ENCODE measurements at regions not wholly inside any gene's neighbourhood (a gene's known extent, or its start where the extent isn't known, plus 50 kb on each side); places are given as distances from the start of the nearest gene placed in this dataset.

DNA sequence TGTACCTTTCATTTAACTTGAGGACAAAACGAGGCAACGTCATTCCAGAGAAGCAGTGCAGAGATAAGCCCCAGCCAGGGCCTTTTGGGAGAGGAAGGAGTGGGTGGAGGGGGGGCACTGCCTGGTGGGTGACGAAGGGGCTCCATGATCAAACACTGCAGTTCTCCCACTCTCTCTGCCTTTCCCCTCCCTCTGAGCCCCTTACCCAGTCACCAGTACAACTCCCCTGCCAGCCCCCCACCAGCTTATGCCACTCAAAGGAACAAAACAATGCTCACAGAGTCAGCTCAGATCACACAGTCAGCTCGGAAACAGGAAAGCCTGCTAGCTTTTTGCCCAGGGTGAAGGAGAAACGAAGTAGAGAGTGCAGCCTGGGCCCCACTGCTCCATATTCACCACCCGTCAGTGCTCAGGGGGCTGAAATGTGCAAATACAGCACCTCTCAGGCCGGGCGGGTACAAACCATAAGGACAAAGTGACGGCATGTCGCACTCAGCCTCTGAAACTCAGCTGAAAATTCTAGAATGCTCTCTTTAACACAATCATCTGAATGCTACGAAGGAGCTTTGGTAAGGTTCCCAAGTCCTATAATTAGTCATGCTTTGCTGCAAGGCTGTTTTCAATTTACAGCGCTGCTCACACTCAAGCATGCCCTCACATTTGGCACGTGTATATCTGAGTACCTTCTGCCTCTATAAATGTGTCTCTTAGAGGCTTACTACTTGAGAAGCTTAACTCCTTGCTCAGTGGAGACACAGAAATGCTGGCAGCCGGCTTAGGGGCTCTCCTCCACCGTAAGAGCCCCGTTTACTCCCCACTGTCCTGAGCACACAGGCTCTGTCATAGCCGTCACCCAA is 65.8 kb upstream of the RAB4A start:
- DNase-seq, result no peak
- H3K36me3 Mint-ChIP-seq (ENCODE audit: insufficient read depth), result no peaks in the 10 kb centered on the region
- no peaks in the 10 kb centered on the region for H3K9me3 Mint-ChIP-seq
- no peak for ATAC-seq (replicated peaks)
- no peak overlapping the region for H3K4me3 Mint-ChIP-seq
- no peaks in the 10 kb centered on the region for H3K27me3 Mint-ChIP-seq
- H3K4me1 Mint-ChIP-seq (ENCODE audit: low read depth in 2 of 2), result peaks cover 6 to 10% of the 10 kb centered on the region in 2 donors
- no peak overlapping the region for H3K27ac Mint-ChIP-seq

DNA sequence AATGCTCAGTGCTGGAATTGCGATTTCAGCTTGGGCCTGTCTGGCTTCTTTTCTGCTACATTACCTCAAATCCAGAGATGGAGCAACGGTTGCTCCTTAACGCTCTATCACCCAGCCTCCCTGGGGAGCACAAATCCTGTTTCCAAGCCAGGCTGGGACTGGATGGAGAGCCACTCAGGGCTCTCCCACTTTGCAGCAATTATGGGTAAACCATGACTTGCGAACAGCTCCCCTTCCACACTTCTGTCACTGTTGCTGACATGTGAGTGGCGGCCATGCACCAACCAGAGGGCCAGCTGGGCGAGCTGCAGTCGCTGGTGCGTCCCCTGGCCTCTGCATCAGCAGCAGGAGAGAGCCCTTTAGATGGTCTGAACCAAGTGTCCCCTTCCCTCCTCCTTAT is 65.1 kb upstream of the RAB4A start:
- H3K27ac Mint-ChIP-seq, result no peak overlapping the region
- DNase-seq (no peak), ATAC-seq (replicated peaks) (no peak)
- H3K27me3 Mint-ChIP-seq, result no peaks in the 10 kb centered on the region
- H3K9me3 Mint-ChIP-seq, result no peaks in the 10 kb centered on the region
- no peak overlapping the region for H3K4me3 Mint-ChIP-seq
- H3K36me3 Mint-ChIP-seq (ENCODE audit: insufficient read depth), result no peaks in the 10 kb centered on the region
- peaks cover 1 to 3% of the 10 kb centered on the region in 2 donors for H3K4me1 Mint-ChIP-seq (ENCODE audit: low read depth in 2 of 2)

GRCh38 chr1:229207916-229208315 is 63.0 kb upstream of the RAB4A start:
- Mint-ChIP-seq H3K27me3 (no peaks in the 10 kb centered on the region), H3K36me3 (ENCODE audit: insufficient read depth) (no peaks in the 10 kb centered on the region), H3K9me3 (no peaks in the 10 kb centered on the region), H3K4me1 (ENCODE audit: low read depth in 2 of 2) (no peaks in the 10 kb centered on the region), H3K4me3 (no peak overlapping the region), H3K27ac (no peak overlapping the region)
- DNase-seq (no peak), ATAC-seq (replicated peaks) (no peak)

DNA sequence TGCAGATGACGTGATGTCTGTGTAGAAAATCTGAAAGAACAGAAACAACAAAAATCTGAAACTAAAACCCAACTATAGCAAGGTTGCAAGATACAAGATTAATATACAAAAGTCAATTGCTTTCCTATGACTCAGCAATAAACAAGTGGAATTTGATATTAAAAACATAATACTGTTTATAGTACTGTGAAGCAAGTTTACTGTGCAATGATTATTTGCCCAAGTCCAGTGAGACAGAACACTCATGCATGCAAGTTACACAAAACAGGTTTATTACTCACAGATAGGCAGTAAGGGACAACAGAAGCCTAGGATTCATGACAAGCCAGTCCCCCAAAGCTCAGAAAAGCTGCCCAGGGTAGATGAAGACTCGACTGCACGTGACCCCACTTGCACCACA is 62.4 kb upstream of the RAB4A start:
- no peak overlapping the region for H3K4me3 Mint-ChIP-seq
- no peak overlapping the region for H3K27ac Mint-ChIP-seq
- ATAC-seq (replicated peaks), result no peak
- H3K36me3 Mint-ChIP-seq (ENCODE audit: insufficient read depth), result no peaks in the 10 kb centered on the region
- no peak for DNase-seq
- H3K27me3 Mint-ChIP-seq, result no peaks in the 10 kb centered on the region
- no peaks in the 10 kb centered on the region for H3K4me1 Mint-ChIP-seq (ENCODE audit: low read depth in 2 of 2)
- H3K9me3 Mint-ChIP-seq, result no peaks in the 10 kb centered on the region

DNA sequence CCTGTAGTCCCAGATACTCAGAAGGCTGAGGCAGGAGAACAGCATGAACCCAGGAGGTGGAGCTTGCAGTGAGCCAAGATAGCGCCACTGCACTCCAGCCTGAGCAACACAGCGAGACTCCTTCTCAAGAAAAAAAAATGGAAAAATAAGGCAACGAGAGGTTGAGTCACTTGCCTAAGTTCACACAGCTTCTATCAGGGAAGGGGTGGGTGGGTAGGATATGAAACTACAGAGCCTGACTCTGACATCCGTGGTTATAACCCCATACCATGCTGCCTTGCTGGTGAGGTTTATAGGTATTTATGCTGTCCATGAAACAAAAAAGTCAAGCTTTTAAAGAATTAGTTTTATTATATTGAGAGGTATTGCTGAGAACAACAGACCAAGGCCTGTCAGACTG is 61.5 kb upstream of the RAB4A start:
- H3K4me3 Mint-ChIP-seq, result no peak overlapping the region
- ATAC-seq (replicated peaks), result no peak
- no peak for DNase-seq
- no peaks in the 10 kb centered on the region for H3K27me3 Mint-ChIP-seq
- H3K9me3 Mint-ChIP-seq, result no peaks in the 10 kb centered on the region
- H3K4me1 Mint-ChIP-seq (ENCODE audit: low read depth in 2 of 2), result no peaks in the 10 kb centered on the region
- H3K36me3 Mint-ChIP-seq (ENCODE audit: insufficient read depth), result no peaks in the 10 kb centered on the region
- no peak overlapping the region for H3K27ac Mint-ChIP-seq

GRCh38 chr1:229209816-229210215 is 61.1 kb upstream of the RAB4A start:
- no peaks in the 10 kb centered on the region for H3K4me1 Mint-ChIP-seq (ENCODE audit: low read depth in 2 of 2)
- H3K4me3 Mint-ChIP-seq, result no peak overlapping the region
- H3K9me3 Mint-ChIP-seq, result no peaks in the 10 kb centered on the region
- DNase-seq, result no peak
- H3K36me3 Mint-ChIP-seq (ENCODE audit: insufficient read depth), result no peaks in the 10 kb centered on the region
- no peaks in the 10 kb centered on the region for H3K27me3 Mint-ChIP-seq
- H3K27ac Mint-ChIP-seq, result no peak overlapping the region
- no peak for ATAC-seq (replicated peaks)

GRCh38 chr1:229210844-229211243 is 60.1 kb upstream of the RAB4A start:
- Mint-ChIP-seq H3K36me3 (ENCODE audit: insufficient read depth) (no peaks in the 10 kb centered on the region), H3K4me3 (no peak overlapping the region), H3K4me1 (ENCODE audit: low read depth in 2 of 2) (no peaks in the 10 kb centered on the region), H3K9me3 (no peaks in the 10 kb centered on the region), H3K27me3 (no peaks in the 10 kb centered on the region), H3K27ac (no peak overlapping the region)
- DNase-seq, result no peak
- ATAC-seq (replicated peaks), result no peak

DNA sequence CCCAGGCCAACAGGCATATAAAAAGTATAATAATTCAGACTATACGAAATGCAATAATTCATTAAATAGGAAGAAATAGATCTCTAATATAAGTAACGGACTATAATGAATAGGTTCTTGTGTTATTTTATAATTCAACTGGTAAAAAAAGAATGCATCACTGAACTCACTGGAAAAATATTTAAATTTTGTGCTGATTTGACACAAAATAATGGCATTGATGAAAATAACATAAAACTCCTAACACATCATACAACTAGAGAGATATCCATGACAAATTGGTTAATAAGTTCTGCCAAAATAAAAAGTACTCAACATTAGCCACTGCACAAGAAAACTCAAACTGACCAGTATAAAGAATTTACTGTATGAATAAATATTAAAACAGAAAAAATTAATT is 57.1 kb upstream of the RAB4A start:
- Mint-ChIP-seq H3K27me3 (no peaks in the 10 kb centered on the region), H3K4me1 (ENCODE audit: low read depth in 2 of 2) (no peaks in the 10 kb centered on the region), H3K9me3 (no peaks in the 10 kb centered on the region), H3K36me3 (ENCODE audit: insufficient read depth) (no peaks in the 10 kb centered on the region), H3K27ac (no peak overlapping the region), H3K4me3 (no peak overlapping the region)
- ATAC-seq (replicated peaks) (no peak), DNase-seq (no peak)

GRCh38 chr1:229217716-229218115 is 53.2 kb upstream of the RAB4A start:
- DNase-seq (no peak), ATAC-seq (replicated peaks) (no peak)
- H3K27me3 Mint-ChIP-seq, result no peaks in the 10 kb centered on the region
- H3K4me1 Mint-ChIP-seq (ENCODE audit: low read depth in 2 of 2), result no peaks in the 10 kb centered on the region
- H3K4me3 Mint-ChIP-seq, result no peak overlapping the region
- no peaks in the 10 kb centered on the region for H3K9me3 Mint-ChIP-seq
- no peaks in the 10 kb centered on the region for H3K36me3 Mint-ChIP-seq (ENCODE audit: insufficient read depth)
- no peak overlapping the region for H3K27ac Mint-ChIP-seq

- Mint-ChIP-seq H3K27me3 (no peaks in the 10 kb centered on the region), H3K27ac (no peak overlapping the region), H3K36me3 (ENCODE audit: insufficient read depth) (no peaks in the 10 kb centered on the region), H3K4me3 (no peak overlapping the region), H3K4me1 (ENCODE audit: low read depth in 2 of 2) (no peaks in the 10 kb centered on the region), H3K9me3 (no peaks in the 10 kb centered on the region)
- no peak for ATAC-seq (replicated peaks)
- DNase-seq, result no peak
Measured at GRCh38 chr1:229218612-229219025, 52.3 kb upstream of the RAB4A start.

- H3K27me3 Mint-ChIP-seq, result no peaks in the 10 kb centered on the region
- no peaks in the 10 kb centered on the region for H3K4me1 Mint-ChIP-seq (ENCODE audit: low read depth in 2 of 2)
- DNase-seq (no peak), ATAC-seq (replicated peaks) (no peak)
- no peak overlapping the region for H3K4me3 Mint-ChIP-seq
- no peaks in the 10 kb centered on the region for H3K9me3 Mint-ChIP-seq
- H3K27ac Mint-ChIP-seq, result no peak overlapping the region
- no peaks in the 10 kb centered on the region for H3K36me3 Mint-ChIP-seq (ENCODE audit: insufficient read depth)
Measured at GRCh38 chr1:229220163-229220846, 50.6 kb upstream of the RAB4A start.

DNA sequence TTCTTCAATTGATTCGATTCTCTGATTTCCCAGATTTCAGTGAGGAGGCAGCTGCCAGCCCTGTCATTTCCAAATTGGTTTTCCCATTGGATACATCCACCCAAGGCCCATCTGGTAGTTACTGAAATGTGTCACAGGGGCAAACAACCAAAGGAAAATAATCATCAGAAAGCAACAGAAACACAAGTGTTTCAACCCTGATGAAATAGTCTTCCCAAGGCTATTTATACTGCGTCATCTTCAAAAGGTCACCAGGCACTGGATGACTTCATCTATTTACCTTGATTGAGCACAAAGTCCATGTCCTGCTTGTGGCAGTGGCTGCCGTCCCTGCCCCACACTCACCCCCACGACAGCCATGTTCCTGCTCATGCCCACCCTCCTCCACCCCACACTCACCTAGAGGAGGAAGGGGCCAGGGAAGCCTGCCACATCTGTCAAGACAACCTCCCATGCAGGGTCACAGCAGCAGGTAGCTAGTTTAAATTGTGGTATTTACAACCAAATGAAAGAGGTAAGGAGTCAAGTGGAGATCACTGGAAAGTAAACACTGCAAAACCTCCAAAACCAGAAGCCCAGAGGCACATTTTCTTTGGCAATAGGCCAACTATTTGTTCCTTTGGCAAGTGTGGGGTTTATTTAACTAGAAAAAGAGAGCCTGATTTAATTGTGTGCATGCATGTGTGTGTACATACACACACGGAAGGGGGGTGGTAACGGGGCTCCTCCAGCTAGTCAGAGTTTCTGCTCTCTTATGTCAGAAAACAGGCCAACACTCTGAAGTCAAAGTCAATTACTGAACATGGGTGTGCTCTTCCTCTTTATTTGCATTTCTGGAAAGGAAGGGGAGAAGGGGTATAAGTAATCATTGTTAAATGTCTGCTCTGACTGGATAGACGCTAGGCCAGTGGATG is 49.5 kb upstream of the RAB4A start:
- H3K27me3 Mint-ChIP-seq, result no peaks in the 10 kb centered on the region
- ATAC-seq (replicated peaks) (no peak), DNase-seq (no peak)
- no peaks in the 10 kb centered on the region for H3K36me3 Mint-ChIP-seq (ENCODE audit: insufficient read depth)
- no peak overlapping the region for H3K27ac Mint-ChIP-seq
- no peak overlapping the region for H3K4me3 Mint-ChIP-seq
- H3K4me1 Mint-ChIP-seq (ENCODE audit: low read depth in 2 of 2), result no peaks in the 10 kb centered on the region
- no peaks in the 10 kb centered on the region for H3K9me3 Mint-ChIP-seq

Measured in effector memory CD8-positive, alpha-beta T cell (primary cell).